Stimulated activated CD8-positive, alpha-beta memory T cell treated with anti-CD3 and anti-CD28 coated beads, Interleukin-7, amount 100 ng/mL, for 48 hours (primary cell): ENCODE measurements at regions not wholly inside any gene's neighbourhood (a gene's known extent, or its start where the extent isn't known, plus 50 kb on each side); places are given as distances from the start of the nearest gene placed in this dataset.

ENCODE experiments used
- DNase-seq, 2 donors: peaks; one replicate each; pipeline ENCODE4 v3.0.0-alpha.2; 2020; ENCODE audit warnings: low read depth in 1 of 2; ENCODE audit errors: extremely low read depth in 1 of 2

GRCh38 chr2:133717497-133717896, 149.2 kb upstream of the NCKAP5 start:
- no peak for DNase-seq

- no peak for DNase-seq
These were observed 150.5 kb upstream of the NCKAP5 start for GRCh38 chr2:133718688-133719201.

- DNase-seq, result no peak
These were observed 152.2 kb upstream of the NCKAP5 start for GRCh38 chr2:133720429-133720828.

GRCh38 chr2:133721118-133721517, 152.9 kb upstream of the NCKAP5 start:
- DNase-seq, result no peak

- DNase-seq, result no peak
These were observed 154.9 kb upstream of the NCKAP5 start for GRCh38 chr2:133723133-133723532.

- no peak for DNase-seq
These were observed 158.7 kb upstream of the NCKAP5 start for GRCh38 chr2:133726973-133727372.

GRCh38 chr2:133732059-133732458, 163.8 kb upstream of the NCKAP5 start:
- no peak for DNase-seq

GRCh38 chr2:133732982-133733900, 165.0 kb upstream of the NCKAP5 start:
- no peak for DNase-seq

- DNase-seq, result no peak
These were observed 165.6 kb upstream of the NCKAP5 start for GRCh38 chr2:133733901-133734255.

- no peak for DNase-seq
These were observed 166.6 kb upstream of the NCKAP5 start for GRCh38 chr2:133734716-133735495.

GRCh38 chr2:133736674-133737073, 168.4 kb upstream of the NCKAP5 start:
- DNase-seq, result no peak

GRCh38 chr2:133737242-133737993, 169.2 kb upstream of the NCKAP5 start:
- DNase-seq, result no peak

- no peak for DNase-seq
These were observed 170.8 kb upstream of the NCKAP5 start for GRCh38 chr2:133739039-133739438.

- no peak for DNase-seq
These were observed 172.2 kb upstream of the NCKAP5 start for GRCh38 chr2:133740500-133740899.

GRCh38 chr2:133748007-133748700, 179.9 kb upstream of the NCKAP5 start:
- DNase-seq, result no peak

- DNase-seq, result no peak
These were observed 185.4 kb upstream of the NCKAP5 start for GRCh38 chr2:133753665-133754064.

GRCh38 chr2:133755480-133756300, 187.4 kb upstream of the NCKAP5 start:
- no peak for DNase-seq

- no peak for DNase-seq
These were observed 188.6 kb upstream of the NCKAP5 start for GRCh38 chr2:133756833-133757232.

- no peak for DNase-seq
These were observed 192.1 kb upstream of the NCKAP5 start for GRCh38 chr2:133760376-133760775.

- DNase-seq, result no peak
These were observed 197.4 kb upstream of the NCKAP5 start for GRCh38 chr2:133765658-133766057.
